ENCODE measurements at regions not wholly inside any gene's neighbourhood (a gene's known extent, or its start where the extent isn't known, plus 50 kb on each side); places are given as distances from the start of the nearest gene placed in this dataset.
A peak's percentile ranks its signal among the peaks of the same experiment; 100 is the strongest.

DNA sequence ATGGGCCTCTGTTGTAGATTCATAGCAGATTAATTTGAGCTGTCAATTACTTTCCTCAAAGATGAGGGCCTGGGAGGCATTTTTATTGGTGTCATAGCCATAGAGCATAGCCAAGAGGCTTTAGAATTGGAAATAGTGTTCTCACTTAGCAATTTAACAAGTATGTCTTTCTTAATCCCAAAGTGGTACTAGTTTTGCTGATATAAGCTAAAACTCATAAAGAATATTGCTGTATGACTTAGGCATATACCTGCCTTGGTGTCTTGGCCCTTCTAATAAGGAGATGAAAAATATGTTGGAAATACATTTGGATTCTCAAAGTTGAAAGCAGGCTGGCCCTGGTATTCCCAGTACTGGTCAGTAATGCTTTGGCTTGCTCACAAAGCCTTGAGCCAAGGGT is 221.5 kb upstream of the CXCL13 start:
- POLR2A ChIA-PET, result no interaction called here

DNA sequence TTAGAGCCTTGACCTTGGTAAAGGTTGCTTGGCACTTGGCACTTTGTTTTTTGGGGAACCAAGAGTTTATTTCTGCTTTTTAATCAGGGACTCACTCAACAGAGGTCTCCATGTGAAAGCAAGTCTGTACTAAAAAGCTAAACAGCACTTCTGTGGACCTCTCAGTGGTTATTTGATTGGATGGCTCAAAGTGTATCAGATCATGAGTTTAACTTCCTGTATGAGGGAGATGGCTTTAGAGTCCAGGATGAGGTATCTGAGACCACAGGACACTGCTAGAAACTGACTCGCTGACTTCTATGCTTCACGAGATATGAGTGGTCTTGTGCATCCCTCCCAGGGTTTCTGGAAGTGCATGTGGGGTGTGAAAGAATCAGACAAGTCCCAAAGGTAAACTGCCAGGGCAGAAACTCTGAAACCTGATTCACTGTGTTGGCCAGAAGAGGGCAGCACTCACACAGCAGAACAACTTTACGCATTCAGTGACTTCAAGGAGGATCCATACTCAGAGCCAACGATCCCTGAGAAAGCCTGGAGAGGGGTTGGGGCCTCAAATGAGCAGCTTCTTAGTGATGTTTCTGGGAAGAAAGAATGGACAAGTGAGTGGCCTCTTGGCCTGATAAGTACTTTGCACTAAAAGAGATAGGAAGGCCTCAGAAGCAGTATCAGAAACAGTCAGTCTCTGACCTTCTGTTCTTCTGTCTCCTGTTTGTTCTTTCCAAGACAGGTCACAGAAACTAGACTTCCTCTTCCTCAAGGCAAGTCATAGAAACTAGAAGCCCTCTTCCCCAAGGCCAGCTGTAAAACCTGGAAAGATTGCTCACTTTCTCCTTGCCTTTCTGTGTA is 220.3 kb upstream of the CXCL13 start:
- no peaks in the 10 kb centered on the region for H3K36me3 ChIP-seq (ENCODE audit: control insufficient read depth in 2 of 2, insufficient read depth in 2 of 2, low read length in 1 of 2)
- intact Hi-C loops (cut with micrococcal nuclease; ENCODE audit: unreplicated experiment) (loop anchor here (1.0 kb wide), 3 partner anchors 48 to 233 kb away; no protein-coding TSS in a partner anchor), in situ Hi-C loops (cut with MboI) (loop anchor here (5.0 kb wide), 1 partner anchor 217 kb away; no protein-coding TSS in a partner anchor)
- POLR2A ChIA-PET, result no interaction called here
- H3K4me3 ChIP-seq, result no peak overlapping the region
- FAIRE-seq (peak; percentile 80), DNase-seq (ENCODE audit: low read depth, low spot score) (peak; percentile 15), ATAC-seq (peak; percentile 93)
- no peaks in the 10 kb centered on the region for H3K79me2 ChIP-seq (ENCODE audit: control insufficient read depth, insufficient read depth, low read length)
- H3K27ac ChIP-seq (ENCODE audit: control insufficient read depth, insufficient read depth), result no peak overlapping the region
- H4K20me1 ChIP-seq (ENCODE audit: control insufficient read depth, insufficient read depth), result no peaks in the 10 kb centered on the region
- no peaks in the 10 kb centered on the region for H3K4me1 ChIP-seq (ENCODE audit: control insufficient read depth, insufficient read depth, low read length)
- 0% methylated on average over 4 of the region's 4 CpGs for WGBS (ENCODE audit: insufficient coverage, insufficient replicate concordance, low lambda C conversion rate, missing lambda C conversion rate)
- RAD21 ChIA-PET (ENCODE audit: unreplicated experiment), result interaction anchor here (2.2 kb wide), 1 partner anchor 215 kb away, joined by 6 read pairs; no protein-coding TSS in a partner anchor
- H2AFZ ChIP-seq (ENCODE audit: control insufficient read depth, low read depth, low read length), result no peak overlapping the region
- no peaks in the 10 kb centered on the region for H3K9me3 ChIP-seq (replicated peaks; ENCODE audit: control insufficient read depth, insufficient read depth, low read length)
- H3K27me3 ChIP-seq (replicated peaks in 1 of 2; ENCODE audit: control insufficient read depth in 2 of 2, insufficient read depth in 2 of 2, low read length in 1 of 2), result no peaks in the 10 kb centered on the region
- no TSS peak for BruUV-seq (replicated peaks)
- H3K9ac ChIP-seq (ENCODE audit: control insufficient read depth, insufficient read depth, low read length), result no peak overlapping the region
- CTCF ChIA-PET, result interaction anchor here (0.7 to 7.8 kb wide), 18 partner anchors 10 to 234 kb away, joined by 3 to 84 read pairs (median 4); no protein-coding TSS in a partner anchor
- H3K4me2 ChIP-seq (ENCODE audit: control insufficient read depth, insufficient read depth), result no peak overlapping the region
- SMC1A ChIA-PET (ENCODE audit: uncharacterized antibody, unreplicated experiment), result interaction anchor here (1.3 to 6.4 kb wide), 4 partner anchors 215 to 234 kb away, joined by 3 to 43 read pairs (median 5); partner anchors contain the start of gene CXCL13
- TF ChIP-seq, protein P1, sequence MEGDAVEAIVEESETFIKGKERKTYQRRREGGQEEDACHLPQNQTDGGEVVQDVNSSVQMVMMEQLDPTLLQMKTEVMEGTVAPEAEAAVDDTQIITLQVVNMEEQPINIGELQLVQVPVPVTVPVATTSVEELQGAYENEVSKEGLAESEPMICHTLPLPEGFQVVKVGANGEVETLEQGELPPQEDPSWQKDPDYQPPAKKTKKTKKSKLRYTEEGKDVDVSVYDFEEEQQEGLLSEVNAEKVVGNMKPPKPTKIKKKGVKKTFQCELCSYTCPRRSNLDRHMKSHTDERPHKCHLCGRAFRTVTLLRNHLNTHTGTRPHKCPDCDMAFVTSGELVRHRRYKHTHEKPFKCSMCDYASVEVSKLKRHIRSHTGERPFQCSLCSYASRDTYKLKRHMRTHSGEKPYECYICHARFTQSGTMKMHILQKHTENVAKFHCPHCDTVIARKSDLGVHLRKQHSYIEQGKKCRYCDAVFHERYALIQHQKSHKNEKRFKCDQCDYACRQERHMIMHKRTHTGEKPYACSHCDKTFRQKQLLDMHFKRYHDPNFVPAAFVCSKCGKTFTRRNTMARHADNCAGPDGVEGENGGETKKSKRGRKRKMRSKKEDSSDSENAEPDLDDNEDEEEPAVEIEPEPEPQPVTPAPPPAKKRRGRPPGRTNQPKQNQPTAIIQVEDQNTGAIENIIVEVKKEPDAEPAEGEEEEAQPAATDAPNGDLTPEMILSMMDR (IDR thresholded peaks at IDR 0.05 in 2 of 3, conservative IDR thresholded peaks at IDR 0.05 in 1 of 3; ENCODE audit: control insufficient read depth in 2 of 3, extremely low read depth in 1 of 3, insufficient read depth in 1 of 3, low read depth in 3 of 3, low read length in 3 of 3), result peak; percentile 84 to 85 (median 84)
- peak; percentile 45; the same call in 1 of the 2 replicates for TF ChIP-seq YY1 (IDR thresholded peaks at IDR 0.05; ENCODE audit: low read depth, low read length)
- peak; percentile 92 for TF ChIP-seq SMC3 (IDR thresholded peaks at IDR 0.05; ENCODE audit: borderline replicate concordance, low read length)
- no peak for TF ChIP-seq BRCA1 (IDR thresholded peaks at IDR 0.05; ENCODE audit: low read depth, low read length)
- TF ChIP-seq, protein P2, sequence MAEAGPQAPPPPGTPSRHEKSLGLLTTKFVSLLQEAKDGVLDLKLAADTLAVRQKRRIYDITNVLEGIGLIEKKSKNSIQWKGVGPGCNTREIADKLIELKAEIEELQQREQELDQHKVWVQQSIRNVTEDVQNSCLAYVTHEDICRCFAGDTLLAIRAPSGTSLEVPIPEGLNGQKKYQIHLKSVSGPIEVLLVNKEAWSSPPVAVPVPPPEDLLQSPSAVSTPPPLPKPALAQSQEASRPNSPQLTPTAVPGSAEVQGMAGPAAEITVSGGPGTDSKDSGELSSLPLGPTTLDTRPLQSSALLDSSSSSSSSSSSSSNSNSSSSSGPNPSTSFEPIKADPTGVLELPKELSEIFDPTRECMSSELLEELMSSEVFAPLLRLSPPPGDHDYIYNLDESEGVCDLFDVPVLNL (IDR thresholded peaks at IDR 0.05; ENCODE audit: low read depth, low read length), result no peak
- no peak for TF ChIP-seq HDAC6 (IDR thresholded peaks at IDR 0.05; ENCODE audit: unreplicated experiment)
- TF ChIP-seq RAD21 (IDR thresholded peaks at IDR 0.05; ENCODE audit: insufficient read depth, low read depth, low read length), result peak; percentile 89
- TF ChIP-seq BCL11A (IDR thresholded peaks at IDR 0.05; ENCODE audit: low read depth, low read length), result no peak

More for the DNA sequence above, 221.5 kb upstream of the CXCL13 start:
- no peak for FAIRE-seq
- Histone ChIP-seq H3K4me1 (ENCODE audit: control insufficient read depth, insufficient read depth, low read length) (no peaks in the 10 kb centered on the region), H3K9me3 (replicated peaks; ENCODE audit: control insufficient read depth, insufficient read depth, low read length) (no peaks in the 10 kb centered on the region), H3K9ac (ENCODE audit: control insufficient read depth, insufficient read depth, low read length) (no peak overlapping the region), H3K4me3 (no peak overlapping the region), H3K27ac (ENCODE audit: control insufficient read depth, insufficient read depth) (no peak overlapping the region), H3K79me2 (ENCODE audit: control insufficient read depth, insufficient read depth, low read length) (no peaks in the 10 kb centered on the region), H2AFZ (ENCODE audit: control insufficient read depth, low read depth, low read length) (no peak overlapping the region), H3K4me2 (ENCODE audit: control insufficient read depth, insufficient read depth) (no peak overlapping the region), H3K27me3 (replicated peaks in 1 of 2; ENCODE audit: control insufficient read depth in 2 of 2, insufficient read depth in 2 of 2, low read length in 1 of 2) (no peaks in the 10 kb centered on the region), H4K20me1 (ENCODE audit: control insufficient read depth, insufficient read depth) (no peaks in the 10 kb centered on the region), H3K36me3 (ENCODE audit: control insufficient read depth in 2 of 2, insufficient read depth in 2 of 2, low read length in 1 of 2) (no peaks in the 10 kb centered on the region)
- no peak for TF ChIP-seq IKZF1 (conservative IDR thresholded peaks at IDR 0.05)
- no peak for TF ChIP-seq TCF12 (IDR thresholded peaks at IDR 0.05; ENCODE audit: low read depth, low read length)
- no peak for TF ChIP-seq TCF3 (IDR thresholded peaks at IDR 0.05; ENCODE audit: borderline replicate concordance, insufficient read depth, low read depth, low read length)
- TF ChIP-seq SUPT20H (IDR thresholded peaks at IDR 0.05; ENCODE audit: borderline replicate concordance, control insufficient read depth, low read depth, low read length), result no peak
- no peak for TF ChIP-seq BMI1 (IDR thresholded peaks at IDR 0.05; ENCODE audit: borderline replicate concordance)
- TF ChIP-seq SREBF2 (IDR thresholded peaks at IDR 0.05; ENCODE audit: low read length), result no peak
- TF ChIP-seq SMARCA5 (IDR thresholded peaks at IDR 0.05), result no peak
- TF ChIP-seq BHLHE40 (IDR thresholded peaks at IDR 0.05; ENCODE audit: borderline replicate concordance in 1 of 2, low read depth in 2 of 2, low read length in 1 of 2), result no peak
- TF ChIP-seq CHD1 (IDR thresholded peaks at IDR 0.05; ENCODE audit: low read depth, low read length), result no peak
- no peak for TF ChIP-seq BCL11A (IDR thresholded peaks at IDR 0.05; ENCODE audit: low read depth, low read length)
- TF ChIP-seq DPF2 (IDR thresholded peaks at IDR 0.05), result no peak
- CTCF ChIA-PET, result interaction anchor here (0.7 to 7.8 kb wide), 11 partner anchors 16 to 339 kb away, joined by 3 to 84 read pairs (median 4); no protein-coding TSS in a partner anchor
- in situ Hi-C loops (cut with MboI), result no loop called here
- SMC1A ChIA-PET (ENCODE audit: uncharacterized antibody, unreplicated experiment), result interaction anchor here (0.7 to 1.6 kb wide), 5 partner anchors 19 to 235 kb away, joined by 3 to 5 read pairs (median 5); partner anchors contain the start of gene CXCL13
- ATAC-seq, result no peak
- intact Hi-C loops (cut with micrococcal nuclease; ENCODE audit: unreplicated experiment), result no loop called here
- BruUV-seq (replicated peaks), result no TSS peak
- DNase-seq (ENCODE audit: low read depth, low spot score), result no peak
- RAD21 ChIA-PET (ENCODE audit: unreplicated experiment), result interaction anchor here (2.2 kb wide), 1 partner anchor 216 kb away, joined by 6 read pairs; no protein-coding TSS in a partner anchor

Measured in GM12878 (cell line).